H1 (cell line): ENCODE measurements at regions not wholly inside any gene's neighbourhood (a gene's known extent, or its start where the extent isn't known, plus 50 kb on each side); places are given as distances from the start of the nearest gene placed in this dataset.

Experiments
- CTCF ChIA-PET: fragments of 300-600 bp; sonication (Branson Sonifier 250); formaldehyde crosslinking; loops from one replicate; lab custom pipeline; 2021; ENCODE audit not compliant: partially characterized antibody; lab: Charles Lee
- POLR2A ChIA-PET: fragments of 300-600 bp; sonication (Branson Sonifier 250); formaldehyde crosslinking; loops from one replicate; lab custom pipeline; 2021; ENCODE audit warnings: inconsistent platforms; ENCODE audit not compliant: partially characterized antibody; lab: Charles Lee
- DNase-seq, 2 experiments: peaks; one replicate each; pipeline versions ENCODE4 v3.0.0 to v3.0.0-alpha.2; 2010 to 2022; ENCODE audit warnings: low spot score in 2 of 2, low read depth in 1 of 2, mixed read lengths in 1 of 2
- FAIRE-seq: peaks from 2 replicates; lab custom pipeline; 2011; peaks lifted over from hg19 to GRCh38; lab: Jason Lieb, UNC
- H2AFZ ChIP-seq: 2 replicates; pipeline ENCODE4 v1.8.1; 2012; ENCODE audit warnings: low read length, inconsistent platforms
- H2AK5ac ChIP-seq: 2 replicates; pipeline ENCODE4 v1.6.1; 2013; ENCODE audit warnings: low read depth, low read length
- H2BK120ac ChIP-seq: replicated peaks from 2 replicates; pipeline ENCODE3; 2013; ENCODE audit warnings: low read depth, low read length, inconsistent platforms
- H2BK12ac ChIP-seq: 2 replicates; pipeline ENCODE4 v1.6.1; 2013; ENCODE audit warnings: low read depth, low read length
- H2BK15ac ChIP-seq: 2 replicates; pipeline ENCODE4 v1.6.1; 2013; ENCODE audit warnings: low read length
- H2BK20ac ChIP-seq: 2 replicates; pipeline ENCODE4 v1.6.1; 2013; ENCODE audit warnings: low read length
- H2BK5ac ChIP-seq: 2 replicates; pipeline ENCODE4 v1.6.1; 2013; ENCODE audit warnings: low read depth, low read length
- H3K14ac ChIP-seq: 2 replicates; pipeline ENCODE4 v1.6.1; 2013; ENCODE audit warnings: inconsistent platforms; ENCODE audit not compliant: insufficient read length
- H3K18ac ChIP-seq: 2 replicates; pipeline ENCODE4 v1.6.1; 2013; ENCODE audit warnings: low read length; ENCODE audit errors: extremely low read depth
- H3K23ac ChIP-seq: 2 replicates; pipeline ENCODE4 v1.6.1; 2013; ENCODE audit warnings: inconsistent platforms; ENCODE audit not compliant: insufficient read length
- H3K23me2 ChIP-seq: 2 replicates; pipeline ENCODE4 v1.6.1; 2013; ENCODE audit warnings: low read depth, low read length
- H3K27ac ChIP-seq: 2 replicates; pipeline ENCODE4 v1.6.1; 2011; ENCODE audit warnings: low read depth, low read length, inconsistent platforms
- H3K27me3 ChIP-seq, 4 experiments: replicated peaks in 1 of 4; 1 replicate in 1 of 4; 2 replicates in 3 of 4; pipeline versions ENCODE4 v1.6.1 to v1.8.1; 2011 to 2013; ENCODE audit warnings: low read length in 3 of 4, mild to moderate bottlenecking in 3 of 4, inconsistent platforms in 2 of 4, mixed read lengths in 2 of 4, moderate library complexity in 1 of 4; ENCODE audit not compliant: control insufficient read depth in 3 of 4, insufficient read depth in 3 of 4; ENCODE audit errors: extremely low read depth in 1 of 4
- H3K36me3 ChIP-seq, 4 experiments: 2 replicates each; pipeline versions ENCODE4 v1.6.1 to v1.8.1; 2011 to 2013; ENCODE audit warnings: mild to moderate bottlenecking in 4 of 4, low read length in 3 of 4, moderate library complexity in 2 of 4, control low read depth in 1 of 4, inconsistent platforms in 1 of 4; ENCODE audit not compliant: insufficient read depth in 4 of 4, control insufficient read depth in 2 of 4
- H3K4ac ChIP-seq: replicated peaks from 2 replicates; pipeline ENCODE3; 2013; ENCODE audit warnings: low read length, low read depth, mixed read lengths, inconsistent platforms; ENCODE audit not compliant: insufficient read length
- H3K4me1 ChIP-seq, 4 experiments: replicated peaks in 1 of 4; 1 replicate in 1 of 4; 2 replicates in 3 of 4; pipeline versions ENCODE4 v1.6.1 to v1.8.1; 2011 to 2013; ENCODE audit warnings: low read length in 3 of 4, inconsistent platforms in 2 of 4, mixed read lengths in 1 of 4; ENCODE audit not compliant: insufficient read depth in 4 of 4, control insufficient read depth in 3 of 4
- H3K4me2 ChIP-seq, 2 experiments: 2 replicates each; pipeline versions ENCODE4 v1.6.1 to v1.8.1; 2011 to 2013; ENCODE audit warnings: low read depth in 2 of 2, low read length in 2 of 2, control low read depth in 1 of 2, inconsistent platforms in 1 of 2, mild to moderate bottlenecking in 1 of 2; ENCODE audit not compliant: insufficient read depth in 1 of 2
- H3K4me3 ChIP-seq, 4 experiments: fragments of 200-600, 300-600 bp in 1 of 4; sonication (generic), shearing (Covaris generic), sonication (Bioruptor Twin) in 1 of 4; 2 replicates each; pipeline versions ENCODE4 v1.5.1 to v1.8.1; 2011 to 2016; ENCODE audit warnings: low read length in 4 of 4, low read depth in 3 of 4, control low read depth in 2 of 4, inconsistent platforms in 2 of 4, mild to moderate bottlenecking in 2 of 4, mixed read lengths in 1 of 4, moderate library complexity in 1 of 4; ENCODE audit not compliant: insufficient read depth in 2 of 4; ENCODE audit errors: extremely low read depth in 1 of 4
- H3K56ac ChIP-seq: replicated peaks from 2 replicates; pipeline ENCODE3; 2013; ENCODE audit warnings: low read depth, mild to moderate bottlenecking, mixed read lengths, low read length, inconsistent platforms; ENCODE audit not compliant: insufficient read length
- H3K79me1 ChIP-seq: 2 replicates; pipeline ENCODE4 v1.6.1; 2013; ENCODE audit warnings: low read depth, low read length, control low read depth
- H3K79me2 ChIP-seq, 2 experiments: 2 replicates each; pipeline versions ENCODE4 v1.6.1 to v1.8.1; 2012 to 2013; ENCODE audit warnings: low read length in 2 of 2, mild to moderate bottlenecking in 2 of 2, inconsistent platforms in 1 of 2; ENCODE audit not compliant: insufficient read depth in 2 of 2, control insufficient read depth in 1 of 2
- H3K9ac ChIP-seq, 4 experiments: replicated peaks in 1 of 4; 1 replicate in 1 of 4; 2 replicates in 3 of 4; pipeline versions ENCODE4 v1.6.1 to v1.8.1; 2011 to 2013; ENCODE audit warnings: low read depth in 3 of 4, low read length in 3 of 4, control low read depth in 2 of 4, mild to moderate bottlenecking in 2 of 4, moderate library complexity in 2 of 4, inconsistent platforms in 1 of 4; ENCODE audit errors: extremely low read depth in 1 of 4
- H3K9me3 ChIP-seq, 2 experiments: 2 replicates each; pipeline versions ENCODE4 v1.6.1 to v1.8.1; 2012 to 2013; ENCODE audit warnings: mild to moderate bottlenecking in 2 of 2, moderate library complexity in 2 of 2, control low read depth in 1 of 2, inconsistent platforms in 1 of 2, low read depth in 1 of 2, low read length in 1 of 2, mixed read lengths in 1 of 2; ENCODE audit not compliant: insufficient read depth in 2 of 2
- H4K20me1 ChIP-seq, 2 experiments: replicated peaks in 1 of 2; 2 replicates each; pipeline versions ENCODE3 to v1.8.1; 2011 to 2013; ENCODE audit warnings: inconsistent platforms in 2 of 2, low read length in 2 of 2, mild to moderate bottlenecking in 1 of 2; ENCODE audit not compliant: insufficient read depth in 2 of 2, control insufficient read depth in 1 of 2
- H4K5ac ChIP-seq: 2 replicates; pipeline ENCODE4 v1.6.1; 2013; ENCODE audit warnings: low read length, low read depth, mixed read lengths, inconsistent platforms; ENCODE audit not compliant: insufficient read length
- H4K8ac ChIP-seq: 2 replicates; pipeline ENCODE4 v1.8.0; 2013; ENCODE audit warnings: mild to moderate bottlenecking, moderate library complexity, low read length, inconsistent platforms; ENCODE audit not compliant: insufficient read depth; ENCODE audit errors: extremely low read depth
- H4K91ac ChIP-seq: replicated peaks from 2 replicates; pipeline ENCODE3; 2013; ENCODE audit warnings: low read length, mixed read lengths, inconsistent platforms; ENCODE audit not compliant: insufficient read length
- CHD2 ChIP-seq: IDR thresholded peaks from 2 replicates; pipeline ENCODE4 v1.6.1; 2012; ENCODE audit warnings: low read length, improper control_type of control experiment
- FOSL1 ChIP-seq: IDR thresholded peaks from 2 replicates; pipeline ENCODE4 v1.6.1; 2011; ENCODE audit warnings: mild to moderate bottlenecking, low read depth, low read length, moderate library complexity; ENCODE audit not compliant: insufficient read depth
- SIRT6 ChIP-seq: IDR thresholded peaks from one replicate; pipeline ENCODE4 v1.7.1; 2012; ENCODE audit warnings: low read length, inconsistent platforms
- WGBS, 2 experiments: shearing (Covaris generic) in 1 of 2; methylation state at CpG; one replicate each; pipeline versions ENCODE4 v1.1.6 to v1.1.7; 2013 to 2015; ENCODE audit warnings: low lambda C conversion rate in 2 of 2, mixed read lengths in 2 of 2, inconsistent platforms in 1 of 2, low coverage in 1 of 2, missing lambda C conversion rate in 1 of 2; ENCODE audit not compliant: insufficient replicate concordance in 2 of 2, insufficient coverage in 1 of 2, insufficient read length in 1 of 2; ENCODE audit errors: extremely low coverage in 1 of 2, missing lambda C conversion rate in 1 of 2; 5-methylcytosine and 5-hydroxymethylcytosine counted together

DNA sequence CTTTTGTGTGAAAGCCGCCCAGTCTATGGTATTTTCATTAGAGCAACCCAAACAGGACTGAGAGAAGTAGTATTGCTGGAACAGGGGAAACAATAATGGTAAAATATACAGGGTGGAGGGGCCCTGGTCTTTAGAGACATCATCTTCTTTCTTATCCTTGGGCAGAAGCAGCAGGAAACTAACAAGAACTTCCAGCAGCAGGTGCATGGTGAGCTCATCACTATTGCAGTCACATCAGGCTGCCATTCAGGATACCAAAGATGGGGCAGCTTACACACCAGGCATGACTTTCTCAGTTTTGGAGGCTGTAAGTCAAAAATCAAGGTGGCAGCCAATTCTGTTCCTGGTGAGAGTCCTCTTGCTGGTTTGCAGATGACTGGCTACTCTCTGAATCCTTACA, 478.3 kb upstream of the RUNX1 start:
- Histone ChIP-seq H3K36me3 (no peaks in the 10 kb centered on the region), H3K18ac (no peak overlapping the region), H3K23me2 (no peaks in the 10 kb centered on the region), H3K56ac (no peak overlapping the region), H4K5ac (no peak overlapping the region), H3K79me1 (no peaks in the 10 kb centered on the region), H3K14ac (no peak overlapping the region), H3K23ac (no peak overlapping the region), H3K27me3 (no peaks in the 10 kb centered on the region), H3K79me2 (no peaks in the 10 kb centered on the region), H2AFZ (no peak overlapping the region), H3K4me3 (no peak overlapping the region), H3K9me3 (no peaks in the 10 kb centered on the region), H4K20me1 (no peaks in the 10 kb centered on the region), H4K8ac (no peak overlapping the region), H3K4me2 (no peak overlapping the region), H2BK15ac (no peak overlapping the region), H2BK120ac (no peak overlapping the region), H3K27ac (no peak overlapping the region), H3K4ac (no peak overlapping the region), H3K9ac (no peak overlapping the region), H4K91ac (no peak overlapping the region), H2BK12ac (no peak overlapping the region), H3K4me1 (no peaks in the 10 kb centered on the region), H2BK20ac (no peak overlapping the region), H2AK5ac (no peak overlapping the region), H2BK5ac (no peak overlapping the region)
- no peak for TF ChIP-seq FOSL1
- no peak for TF ChIP-seq CHD2
- no peak for TF ChIP-seq SIRT6
- ChIA-PET POLR2A (no interaction called here), CTCF (interaction anchor here (1.5 kb wide), 1 partner anchor 413 kb away, joined by 3 read pairs; no protein-coding TSS in a partner anchor)
- DNase-seq: no peak
- 94% methylated on average over 1 of the region's 1 CpG; no CpG with 5 or more reads in 1 of the 2 experiments for WGBS, 2 experiments
- no peak for FAIRE-seq
